ENCODE measurements at regions not wholly inside any gene's neighbourhood (a gene's known extent, or its start where the extent isn't known, plus 50 kb on each side); places are given as distances from the start of the nearest gene placed in this dataset.

- TF ChIP-seq, protein P1, sequence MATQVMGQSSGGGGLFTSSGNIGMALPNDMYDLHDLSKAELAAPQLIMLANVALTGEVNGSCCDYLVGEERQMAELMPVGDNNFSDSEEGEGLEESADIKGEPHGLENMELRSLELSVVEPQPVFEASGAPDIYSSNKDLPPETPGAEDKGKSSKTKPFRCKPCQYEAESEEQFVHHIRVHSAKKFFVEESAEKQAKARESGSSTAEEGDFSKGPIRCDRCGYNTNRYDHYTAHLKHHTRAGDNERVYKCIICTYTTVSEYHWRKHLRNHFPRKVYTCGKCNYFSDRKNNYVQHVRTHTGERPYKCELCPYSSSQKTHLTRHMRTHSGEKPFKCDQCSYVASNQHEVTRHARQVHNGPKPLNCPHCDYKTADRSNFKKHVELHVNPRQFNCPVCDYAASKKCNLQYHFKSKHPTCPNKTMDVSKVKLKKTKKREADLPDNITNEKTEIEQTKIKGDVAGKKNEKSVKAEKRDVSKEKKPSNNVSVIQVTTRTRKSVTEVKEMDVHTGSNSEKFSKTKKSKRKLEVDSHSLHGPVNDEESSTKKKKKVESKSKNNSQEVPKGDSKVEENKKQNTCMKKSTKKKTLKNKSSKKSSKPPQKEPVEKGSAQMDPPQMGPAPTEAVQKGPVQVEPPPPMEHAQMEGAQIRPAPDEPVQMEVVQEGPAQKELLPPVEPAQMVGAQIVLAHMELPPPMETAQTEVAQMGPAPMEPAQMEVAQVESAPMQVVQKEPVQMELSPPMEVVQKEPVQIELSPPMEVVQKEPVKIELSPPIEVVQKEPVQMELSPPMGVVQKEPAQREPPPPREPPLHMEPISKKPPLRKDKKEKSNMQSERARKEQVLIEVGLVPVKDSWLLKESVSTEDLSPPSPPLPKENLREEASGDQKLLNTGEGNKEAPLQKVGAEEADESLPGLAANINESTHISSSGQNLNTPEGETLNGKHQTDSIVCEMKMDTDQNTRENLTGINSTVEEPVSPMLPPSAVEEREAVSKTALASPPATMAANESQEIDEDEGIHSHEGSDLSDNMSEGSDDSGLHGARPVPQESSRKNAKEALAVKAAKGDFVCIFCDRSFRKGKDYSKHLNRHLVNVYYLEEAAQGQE (tag by site-specific recombination; IDR thresholded peaks at IDR 0.05) = no peak
- TF ChIP-seq, protein P2, sequence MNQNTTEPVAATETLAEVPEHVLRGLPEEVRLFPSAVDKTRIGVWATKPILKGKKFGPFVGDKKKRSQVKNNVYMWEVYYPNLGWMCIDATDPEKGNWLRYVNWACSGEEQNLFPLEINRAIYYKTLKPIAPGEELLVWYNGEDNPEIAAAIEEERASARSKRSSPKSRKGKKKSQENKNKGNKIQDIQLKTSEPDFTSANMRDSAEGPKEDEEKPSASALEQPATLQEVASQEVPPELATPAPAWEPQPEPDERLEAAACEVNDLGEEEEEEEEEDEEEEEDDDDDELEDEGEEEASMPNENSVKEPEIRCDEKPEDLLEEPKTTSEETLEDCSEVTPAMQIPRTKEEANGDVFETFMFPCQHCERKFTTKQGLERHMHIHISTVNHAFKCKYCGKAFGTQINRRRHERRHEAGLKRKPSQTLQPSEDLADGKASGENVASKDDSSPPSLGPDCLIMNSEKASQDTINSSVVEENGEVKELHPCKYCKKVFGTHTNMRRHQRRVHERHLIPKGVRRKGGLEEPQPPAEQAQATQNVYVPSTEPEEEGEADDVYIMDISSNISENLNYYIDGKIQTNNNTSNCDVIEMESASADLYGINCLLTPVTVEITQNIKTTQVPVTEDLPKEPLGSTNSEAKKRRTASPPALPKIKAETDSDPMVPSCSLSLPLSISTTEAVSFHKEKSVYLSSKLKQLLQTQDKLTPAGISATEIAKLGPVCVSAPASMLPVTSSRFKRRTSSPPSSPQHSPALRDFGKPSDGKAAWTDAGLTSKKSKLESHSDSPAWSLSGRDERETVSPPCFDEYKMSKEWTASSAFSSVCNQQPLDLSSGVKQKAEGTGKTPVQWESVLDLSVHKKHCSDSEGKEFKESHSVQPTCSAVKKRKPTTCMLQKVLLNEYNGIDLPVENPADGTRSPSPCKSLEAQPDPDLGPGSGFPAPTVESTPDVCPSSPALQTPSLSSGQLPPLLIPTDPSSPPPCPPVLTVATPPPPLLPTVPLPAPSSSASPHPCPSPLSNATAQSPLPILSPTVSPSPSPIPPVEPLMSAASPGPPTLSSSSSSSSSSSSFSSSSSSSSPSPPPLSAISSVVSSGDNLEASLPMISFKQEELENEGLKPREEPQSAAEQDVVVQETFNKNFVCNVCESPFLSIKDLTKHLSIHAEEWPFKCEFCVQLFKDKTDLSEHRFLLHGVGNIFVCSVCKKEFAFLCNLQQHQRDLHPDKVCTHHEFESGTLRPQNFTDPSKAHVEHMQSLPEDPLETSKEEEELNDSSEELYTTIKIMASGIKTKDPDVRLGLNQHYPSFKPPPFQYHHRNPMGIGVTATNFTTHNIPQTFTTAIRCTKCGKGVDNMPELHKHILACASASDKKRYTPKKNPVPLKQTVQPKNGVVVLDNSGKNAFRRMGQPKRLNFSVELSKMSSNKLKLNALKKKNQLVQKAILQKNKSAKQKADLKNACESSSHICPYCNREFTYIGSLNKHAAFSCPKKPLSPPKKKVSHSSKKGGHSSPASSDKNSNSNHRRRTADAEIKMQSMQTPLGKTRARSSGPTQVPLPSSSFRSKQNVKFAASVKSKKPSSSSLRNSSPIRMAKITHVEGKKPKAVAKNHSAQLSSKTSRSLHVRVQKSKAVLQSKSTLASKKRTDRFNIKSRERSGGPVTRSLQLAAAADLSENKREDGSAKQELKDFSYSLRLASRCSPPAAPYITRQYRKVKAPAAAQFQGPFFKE (tag by site-specific recombination; IDR thresholded peaks at IDR 0.05; ENCODE audit: borderline replicate concordance) = no peak
- TF ChIP-seq PRDM4 (tag by site-specific recombination; IDR thresholded peaks at IDR 0.05) (no peak), ZNF157 (tag by site-specific recombination; IDR thresholded peaks at IDR 0.05) (no peak), PATZ1 (tag by site-specific recombination; IDR thresholded peaks at IDR 0.05) (no peak), PRDM6 (tag by site-specific recombination; IDR thresholded peaks at IDR 0.05) (no peak), ZNF350 (tag by site-specific recombination; IDR thresholded peaks at IDR 0.05) (no peak)
Observed at GRCh38 chr3:159131376-159131775, 329.5 kb downstream of the MFSD1 start (continued).

GRCh38 chr3:159137949-159138348, 336.1 kb downstream of the MFSD1 start:
- no peak for TF ChIP-seq ZNF707 (tag by site-specific recombination; IDR thresholded peaks at IDR 0.05)
- no peak for TF ChIP-seq ZNF600 (tag by site-specific recombination; IDR thresholded peaks at IDR 0.05)
- no peak for TF ChIP-seq SCRT2 (tag by site-specific recombination; IDR thresholded peaks at IDR 0.05)
- TF ChIP-seq ZNF704 (tag by site-specific recombination; IDR thresholded peaks at IDR 0.05) = no peak
- H3K36me3 ChIP-seq (ENCODE audit: control insufficient read depth in 2 of 2, insufficient read depth in 1 of 2, low read length in 2 of 2) = no peaks in the 10 kb centered on the region
- H3K4me1 ChIP-seq (ENCODE audit: control insufficient read depth, insufficient read depth, low read length) = no peaks in the 10 kb centered on the region
- no peaks in the 10 kb centered on the region for H3K9me3 ChIP-seq (ENCODE audit: control insufficient read depth, insufficient read depth, low read depth, low read length)
- H3K4me3 ChIP-seq (ENCODE audit: low read depth, low read length) = no peak overlapping the region
- H3K27ac ChIP-seq (ENCODE audit: extremely low read depth, low read depth, low read length) = no peak overlapping the region
- POLR2A ChIA-PET = no interaction called here
- CTCF ChIA-PET = interaction anchor here (0.5 to 1.3 kb wide), 2 partner anchors 12 to 220 kb away, joined by 3 to 4 read pairs; no protein-coding TSS in a partner anchor

Measured in HEK293 (cell line).